ENCODE measurements at regions not wholly inside any gene's neighbourhood (a gene's known extent, or its start where the extent isn't known, plus 50 kb on each side); places are given as distances from the start of the nearest gene placed in this dataset.

DNA sequence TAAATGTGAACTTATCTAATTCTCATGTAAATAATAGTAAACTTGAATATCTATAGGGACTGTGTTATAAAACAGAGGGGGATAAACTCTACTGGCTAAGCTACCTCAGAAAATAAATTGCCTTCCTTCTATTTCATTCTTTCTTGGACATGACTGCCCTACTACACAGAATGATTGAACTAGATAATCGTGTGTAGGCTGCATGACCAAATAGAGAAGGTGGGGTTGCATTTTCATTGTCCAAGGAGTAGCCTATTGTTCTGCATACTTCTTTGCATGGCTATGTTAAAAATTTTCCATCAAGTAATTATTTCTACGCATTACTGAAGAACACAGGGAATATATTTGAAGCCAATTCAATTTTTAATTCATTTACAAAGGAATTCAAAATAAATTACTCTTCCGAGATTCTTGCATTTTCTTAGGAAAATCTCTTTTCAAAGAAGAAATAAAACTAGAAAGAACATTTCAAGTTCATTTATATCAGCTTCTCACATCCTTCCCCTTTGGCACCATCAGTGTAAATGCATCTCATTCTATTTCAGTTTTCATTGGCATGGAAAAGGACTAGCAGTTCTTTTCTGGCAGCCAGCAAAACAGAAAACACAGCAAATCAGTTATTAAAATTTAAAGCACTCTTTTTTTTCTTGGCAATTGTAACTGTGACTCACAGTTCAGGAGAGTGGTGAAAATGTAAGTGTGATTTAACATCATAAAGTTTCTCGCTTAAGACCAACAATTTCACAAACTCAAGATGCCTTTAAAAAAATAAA, 714.7 kb downstream of the NCAM2 start:
- TF ChIP-seq SUZ12 (IDR thresholded peaks at IDR 0.05) (no peak), ELF4 (IDR thresholded peaks at IDR 0.05) (no peak), FOXM1 (IDR thresholded peaks at IDR 0.05; ENCODE audit: borderline replicate concordance) (no peak), HDGF (IDR thresholded peaks at IDR 0.05; ENCODE audit: borderline replicate concordance) (no peak), SP1 (IDR thresholded peaks at IDR 0.05) (no peak), ZNF384 (IDR thresholded peaks at IDR 0.05) (no peak), FOXA1 (IDR thresholded peaks at IDR 0.05) (no peak), TARDBP (IDR thresholded peaks at IDR 0.05) (no peak), FOXK2 (IDR thresholded peaks at IDR 0.05) (no peak)
- TF ChIP-seq, protein P1, sequence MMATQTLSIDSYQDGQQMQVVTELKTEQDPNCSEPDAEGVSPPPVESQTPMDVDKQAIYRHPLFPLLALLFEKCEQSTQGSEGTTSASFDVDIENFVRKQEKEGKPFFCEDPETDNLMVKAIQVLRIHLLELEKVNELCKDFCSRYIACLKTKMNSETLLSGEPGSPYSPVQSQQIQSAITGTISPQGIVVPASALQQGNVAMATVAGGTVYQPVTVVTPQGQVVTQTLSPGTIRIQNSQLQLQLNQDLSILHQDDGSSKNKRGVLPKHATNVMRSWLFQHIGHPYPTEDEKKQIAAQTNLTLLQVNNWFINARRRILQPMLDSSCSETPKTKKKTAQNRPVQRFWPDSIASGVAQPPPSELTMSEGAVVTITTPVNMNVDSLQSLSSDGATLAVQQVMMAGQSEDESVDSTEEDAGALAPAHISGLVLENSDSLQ (IDR thresholded peaks at IDR 0.05), result no peak
